OCI-LY3 (cell line): ENCODE measurements at regions not wholly inside any gene's neighbourhood (a gene's known extent, or its start where the extent isn't known, plus 50 kb on each side); places are given as distances from the start of the nearest gene placed in this dataset.

Experiments
- EZH2phosphoT487 ChIP-seq: fragments of 200-600 bp; shearing (Covaris generic); IDR thresholded peaks from 2 replicates; pipeline ENCODE4 v1.6.1; 2018; ENCODE audit warnings: antibody characterized with exemption, mixed run types, low read depth
- TF ChIP-seq, protein P1 (sequence below): fragments of 200-600, 300-600 bp; sonication (generic); IDR thresholded peaks from 2 replicates; pipeline ENCODE4 v1.5.1; 2014; ENCODE audit warnings: antibody characterized with exemption, low read length, low read depth

DNA sequence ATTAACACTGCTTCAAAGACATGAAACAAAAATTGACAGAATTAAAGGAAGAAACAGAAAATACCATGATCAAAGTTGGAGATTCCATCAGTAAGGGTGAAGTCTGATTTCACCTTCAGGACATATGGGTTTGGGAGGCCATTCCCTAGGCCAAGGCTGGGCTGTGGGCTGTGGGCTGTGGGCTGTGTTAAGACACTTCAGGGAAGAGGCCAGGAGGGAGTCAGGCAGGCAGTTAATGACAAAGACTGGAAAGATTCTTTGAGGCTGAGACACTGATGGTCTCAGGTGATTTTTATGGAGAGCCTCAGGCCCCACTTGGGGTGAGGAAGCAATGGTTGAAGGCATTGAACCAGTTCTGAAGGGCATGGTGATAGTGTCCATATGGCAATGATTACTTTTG is 57.5 kb downstream of the MAGEF1 start:
- TF ChIP-seq, protein P1, sequence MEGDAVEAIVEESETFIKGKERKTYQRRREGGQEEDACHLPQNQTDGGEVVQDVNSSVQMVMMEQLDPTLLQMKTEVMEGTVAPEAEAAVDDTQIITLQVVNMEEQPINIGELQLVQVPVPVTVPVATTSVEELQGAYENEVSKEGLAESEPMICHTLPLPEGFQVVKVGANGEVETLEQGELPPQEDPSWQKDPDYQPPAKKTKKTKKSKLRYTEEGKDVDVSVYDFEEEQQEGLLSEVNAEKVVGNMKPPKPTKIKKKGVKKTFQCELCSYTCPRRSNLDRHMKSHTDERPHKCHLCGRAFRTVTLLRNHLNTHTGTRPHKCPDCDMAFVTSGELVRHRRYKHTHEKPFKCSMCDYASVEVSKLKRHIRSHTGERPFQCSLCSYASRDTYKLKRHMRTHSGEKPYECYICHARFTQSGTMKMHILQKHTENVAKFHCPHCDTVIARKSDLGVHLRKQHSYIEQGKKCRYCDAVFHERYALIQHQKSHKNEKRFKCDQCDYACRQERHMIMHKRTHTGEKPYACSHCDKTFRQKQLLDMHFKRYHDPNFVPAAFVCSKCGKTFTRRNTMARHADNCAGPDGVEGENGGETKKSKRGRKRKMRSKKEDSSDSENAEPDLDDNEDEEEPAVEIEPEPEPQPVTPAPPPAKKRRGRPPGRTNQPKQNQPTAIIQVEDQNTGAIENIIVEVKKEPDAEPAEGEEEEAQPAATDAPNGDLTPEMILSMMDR = no peak
- no peak for TF ChIP-seq EZH2phosphoT487
